GM12878 (cell line): ENCODE measurements at regions not wholly inside any gene's neighbourhood (a gene's known extent, or its start where the extent isn't known, plus 50 kb on each side); places are given as distances from the start of the nearest gene placed in this dataset.

Experiments
- ATF3 ChIP-seq: IDR thresholded peaks from 2 replicates; pipeline ENCODE4 v1.6.1; 2011; ENCODE audit warnings: low read depth, mild to moderate bottlenecking, low read length, moderate library complexity, borderline replicate concordance; ENCODE audit errors: extremely low read depth
- BACH1 ChIP-seq: fragments of 450-650 bp; IDR thresholded peaks from 2 replicates; pipeline ENCODE4 v1.6.1; 2017; ENCODE audit warnings: mild to moderate bottlenecking, borderline replicate concordance
- BCL3 ChIP-seq: IDR thresholded peaks from 2 replicates; pipeline ENCODE4 v1.6.1; 2011; ENCODE audit warnings: borderline replicate concordance, low read depth, mild to moderate bottlenecking, moderate library complexity, low read length; ENCODE audit not compliant: insufficient read depth, poor library complexity, severe bottlenecking
- BHLHE40 ChIP-seq, 2 experiments: fragments of 450-650 bp in 1 of 2; IDR thresholded peaks; 2 replicates each; pipeline ENCODE4 v1.6.1; 2011 to 2017; ENCODE audit warnings: low read depth in 2 of 2, borderline replicate concordance in 1 of 2, improper control_type of control experiment in 1 of 2, low read length in 1 of 2, mild to moderate bottlenecking in 1 of 2
- BRCA1 ChIP-seq: IDR thresholded peaks from 2 replicates; pipeline ENCODE4 v1.6.1; 2011; ENCODE audit warnings: low read depth, low read length, improper control_type of control experiment
- DPF2 ChIP-seq: fragments of 450-650 bp; IDR thresholded peaks from 2 replicates; pipeline ENCODE4 v1.6.1; 2017; ENCODE audit warnings: mild to moderate bottlenecking
- EGR1 ChIP-seq, 2 experiments: IDR thresholded peaks; 1 replicate in 1 of 2; 2 replicates in 1 of 2; pipeline ENCODE4 v1.6.1; 2011 to 2012; ENCODE audit warnings: low read depth in 2 of 2, low read length in 2 of 2, borderline replicate concordance in 1 of 2, mild to moderate bottlenecking in 1 of 2, moderate library complexity in 1 of 2
- ETV6 ChIP-seq, 2 experiments: fragments of 450-650 bp in 1 of 2; IDR thresholded peaks in 1 of 2; conservative IDR thresholded peaks in 1 of 2; 2 replicates each; pipeline ENCODE4 v1.6.1; 2014; ENCODE audit warnings: antibody characterized with exemption in 1 of 2, borderline replicate concordance in 1 of 2, low read depth in 1 of 2, mild to moderate bottlenecking in 1 of 2, moderate library complexity in 1 of 2
- HCFC1 ChIP-seq: fragments of 150-350 bp; IDR thresholded peaks from 2 replicates; pipeline ENCODE4 v1.6.1; 2014; ENCODE audit warnings: low read length
- IKZF2 ChIP-seq, 2 experiments: fragments of 450-650 bp; IDR thresholded peaks; 2 replicates each; pipeline ENCODE4 v1.6.1; 2017; ENCODE audit warnings: mild to moderate bottlenecking in 2 of 2, moderate library complexity in 2 of 2
- IRF4 ChIP-seq: IDR thresholded peaks from 2 replicates; pipeline ENCODE4 v1.6.1; 2011; ENCODE audit warnings: low read depth, low read length
- MEF2B ChIP-seq: fragments of 450-650 bp; IDR thresholded peaks from 2 replicates; pipeline ENCODE4 v1.6.1; 2018; ENCODE audit warnings: mild to moderate bottlenecking, moderate library complexity; ENCODE audit not compliant: partially characterized antibody, poor library complexity, severe bottlenecking
- MTA2 ChIP-seq: fragments of 450-650 bp; IDR thresholded peaks from 2 replicates; pipeline ENCODE4 v1.6.1; 2016; ENCODE audit warnings: low read depth, mild to moderate bottlenecking, moderate library complexity
- NR2F1 ChIP-seq: fragments of 450-650 bp; conservative IDR thresholded peaks from 2 replicates; pipeline ENCODE4 v1.6.1; 2017; ENCODE audit warnings: mild to moderate bottlenecking
- RUNX3 ChIP-seq: IDR thresholded peaks from 2 replicates; pipeline ENCODE4 v1.6.1; 2012; ENCODE audit warnings: low read length, inconsistent platforms
- SIN3A ChIP-seq: IDR thresholded peaks from 2 replicates; pipeline ENCODE4 v1.6.1; 2012; ENCODE audit warnings: low read depth, low read length, improper control_type of control experiment
- ZBTB33 ChIP-seq: fragments of 450-650 bp; IDR thresholded peaks from 2 replicates; pipeline ENCODE4 v1.6.1; 2017; ENCODE audit warnings: mild to moderate bottlenecking
- ZNF687 ChIP-seq: fragments of 450-650 bp; IDR thresholded peaks from 2 replicates; pipeline ENCODE4 v1.6.1; 2017; ENCODE audit warnings: mild to moderate bottlenecking, moderate library complexity
- ZZZ3 ChIP-seq: IDR thresholded peaks from 2 replicates; pipeline ENCODE4 v1.6.1; 2011; ENCODE audit warnings: low read depth; ENCODE audit not compliant: control insufficient read depth, insufficient read length
- TF ChIP-seq, protein P1 (sequence below): IDR thresholded peaks from 2 replicates; pipeline ENCODE4 v1.6.1; 2012; ENCODE audit warnings: low read length, inconsistent platforms

DNA sequence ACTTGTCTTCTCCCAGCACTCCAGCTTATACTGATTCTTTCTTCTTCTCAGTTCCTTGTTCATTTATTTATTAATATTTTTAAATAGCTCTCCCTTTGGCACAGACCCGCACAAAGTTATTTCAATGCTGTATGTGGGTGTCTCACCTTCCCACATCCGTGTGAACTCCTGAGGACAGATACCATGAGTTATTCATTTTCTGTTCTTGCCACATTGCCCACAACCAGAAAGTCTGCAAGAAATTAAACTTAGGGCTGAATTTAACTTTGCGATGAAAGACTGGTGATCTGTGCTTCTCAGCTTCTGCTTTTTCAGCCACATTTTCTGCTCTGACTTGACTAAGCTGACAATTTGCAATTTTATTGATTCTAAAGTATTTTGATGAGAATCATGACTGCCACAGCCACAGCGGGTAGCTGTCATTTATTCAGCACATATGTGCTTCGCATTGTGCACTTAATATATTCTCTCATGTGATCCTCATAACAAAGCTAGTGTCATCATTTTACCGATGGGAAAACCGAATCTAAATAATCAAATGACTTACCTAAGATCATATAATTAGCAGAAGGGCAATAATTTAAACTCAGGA, 569.8 kb downstream of the EDEM1 start (continued):
- TF ChIP-seq ZNF687 (no peak), BRCA1 (no peak), EGR1 (IDR thresholded peaks at IDR 0.05; ENCODE audit: borderline replicate concordance in 1 of 2, low read depth in 2 of 2, low read length in 2 of 2) (no peak), NR2F1 (0 out of 2 replicates have a peak, but pooled peaks have one; percentile 29), ETV6 (conservative IDR thresholded peaks at IDR 0.05 in 1 of 2, IDR thresholded peaks at IDR 0.05 in 1 of 2; ENCODE audit: borderline replicate concordance in 1 of 2, low read depth in 1 of 2) (no peak), ZZZ3 (no peak), RUNX3 (0 out of 2 replicates have a peak, but pooled peaks have one; percentile 17), MEF2B (peak; percentile 37), IKZF2 (IDR thresholded peaks at IDR 0.05) (peak; percentile 32 to 64; a peak in 3 of 4 replicates), ATF3 (no peak), SIN3A (no peak), DPF2 (no peak), ZBTB33 (no peak), BHLHE40 (IDR thresholded peaks at IDR 0.05; ENCODE audit: borderline replicate concordance in 1 of 2, low read depth in 2 of 2, low read length in 1 of 2) (0 out of 4 replicates have a peak, but pooled peaks of 1 of the 2 experiments have one; percentile 25), IRF4 (no peak), MTA2 (peak; percentile 55; the same call in 1 of the 2 replicates), BACH1 (no peak), BCL3 (no peak), HCFC1 (no peak)
- TF ChIP-seq, protein P1, sequence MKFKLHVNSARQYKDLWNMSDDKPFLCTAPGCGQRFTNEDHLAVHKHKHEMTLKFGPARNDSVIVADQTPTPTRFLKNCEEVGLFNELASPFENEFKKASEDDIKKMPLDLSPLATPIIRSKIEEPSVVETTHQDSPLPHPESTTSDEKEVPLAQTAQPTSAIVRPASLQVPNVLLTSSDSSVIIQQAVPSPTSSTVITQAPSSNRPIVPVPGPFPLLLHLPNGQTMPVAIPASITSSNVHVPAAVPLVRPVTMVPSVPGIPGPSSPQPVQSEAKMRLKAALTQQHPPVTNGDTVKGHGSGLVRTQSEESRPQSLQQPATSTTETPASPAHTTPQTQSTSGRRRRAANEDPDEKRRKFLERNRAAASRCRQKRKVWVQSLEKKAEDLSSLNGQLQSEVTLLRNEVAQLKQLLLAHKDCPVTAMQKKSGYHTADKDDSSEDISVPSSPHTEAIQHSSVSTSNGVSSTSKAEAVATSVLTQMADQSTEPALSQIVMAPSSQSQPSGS, result no peak
